Neuronal stem cell (in vitro differentiated cells): ENCODE measurements at regions not wholly inside any gene's neighbourhood (a gene's known extent, or its start where the extent isn't known, plus 50 kb on each side); places are given as distances from the start of the nearest gene placed in this dataset.
A peak's percentile ranks its signal among the peaks of the same experiment; 100 is the strongest.

Experiments used
- DNase-seq: peaks from one replicate; pipeline ENCODE4 v3.0.0-alpha.2; 2013; ENCODE audit warnings: low spot score
- H2AFZ ChIP-seq: one replicate; pipeline ENCODE4 v1.6.1; 2013; ENCODE audit warnings: mild to moderate bottlenecking, low read length, inconsistent platforms
- H2AK5ac ChIP-seq: 2 replicates; pipeline ENCODE4 v1.6.1; 2013; ENCODE audit warnings: low read depth, mild to moderate bottlenecking, inconsistent platforms, low read length, moderate library complexity, mixed read lengths
- H2BK120ac ChIP-seq: 2 replicates; pipeline ENCODE4 v1.6.1; 2013; ENCODE audit warnings: low read depth, mild to moderate bottlenecking, inconsistent platforms, low read length, moderate library complexity, mixed read lengths
- H2BK12ac ChIP-seq: one replicate; pipeline ENCODE4 v1.6.1; 2013; ENCODE audit warnings: low read length, inconsistent platforms
- H2BK15ac ChIP-seq: 2 replicates; pipeline ENCODE4 v1.6.1; 2013; ENCODE audit warnings: mild to moderate bottlenecking, low read length, inconsistent platforms, mixed read lengths
- H2BK5ac ChIP-seq: one replicate; pipeline ENCODE4 v1.6.1; 2013; ENCODE audit warnings: inconsistent platforms, mild to moderate bottlenecking, low read length, moderate library complexity
- H3K14ac ChIP-seq: one replicate; pipeline ENCODE4 v1.6.1; 2013; ENCODE audit warnings: low read length, inconsistent platforms
- H3K18ac ChIP-seq: 2 replicates; pipeline ENCODE4 v1.6.1; 2013; ENCODE audit warnings: low read length, inconsistent platforms
- H3K23ac ChIP-seq: 2 replicates; pipeline ENCODE4 v1.6.1; 2013; ENCODE audit warnings: low read depth, mild to moderate bottlenecking, mixed read lengths, low read length, inconsistent platforms; ENCODE audit not compliant: poor library complexity
- H3K27ac ChIP-seq: replicated peaks from 3 replicates; pipeline ENCODE4 v1.5.1; 2013; ENCODE audit warnings: low read length, inconsistent platforms
- H3K27me3 ChIP-seq, 3 experiments: 2 replicates each; pipeline ENCODE4 v1.6.1; 2013; ENCODE audit warnings: low read length in 3 of 3, mild to moderate bottlenecking in 2 of 3, inconsistent platforms in 1 of 3, low read depth in 1 of 3, mixed read lengths in 1 of 3, moderate library complexity in 1 of 3; ENCODE audit not compliant: control insufficient read depth in 3 of 3, insufficient read depth in 3 of 3
- H3K36me3 ChIP-seq, 2 donors: replicated peaks in 1 of 2; 2 replicates each; pipeline ENCODE4 v1.6.1; 2013; ENCODE audit warnings: low read length in 2 of 2; ENCODE audit not compliant: control insufficient read depth in 2 of 2, insufficient read depth in 2 of 2
- H3K4ac ChIP-seq: 2 replicates; pipeline ENCODE4 v1.6.1; 2013; ENCODE audit warnings: inconsistent platforms, mild to moderate bottlenecking, low read length, moderate library complexity
- H3K4me1 ChIP-seq, 2 donors: 1 replicate in 1 of 2; 2 replicates in 1 of 2; pipeline ENCODE4 v1.6.1; 2013; ENCODE audit warnings: low read length in 2 of 2, low read depth in 1 of 2; ENCODE audit not compliant: control insufficient read depth in 2 of 2, insufficient read depth in 1 of 2
- H3K4me2 ChIP-seq: one replicate; pipeline ENCODE4 v1.6.1; 2013; ENCODE audit warnings: mild to moderate bottlenecking, low read length, inconsistent platforms; ENCODE audit not compliant: insufficient read depth, poor library complexity, severe bottlenecking
- H3K4me3 ChIP-seq, 2 donors: 2 replicates each; pipeline ENCODE4 v1.5.1; 2013; ENCODE audit warnings: low read length in 2 of 2, mild to moderate bottlenecking in 2 of 2, inconsistent platforms in 1 of 2, moderate library complexity in 1 of 2
- H3K79me1 ChIP-seq: one replicate; pipeline ENCODE4 v1.6.1; 2013; ENCODE audit warnings: low read depth, mild to moderate bottlenecking, inconsistent platforms, low read length, moderate library complexity
- H3K9ac ChIP-seq: one replicate; pipeline ENCODE4 v1.6.1; 2013; ENCODE audit warnings: mild to moderate bottlenecking, low read depth, low read length, inconsistent platforms; ENCODE audit not compliant: poor library complexity
- H3K9me3 ChIP-seq, 2 donors: replicated peaks in 1 of 2; 2 replicates each; pipeline versions ENCODE3 to v1.6.1; 2013; ENCODE audit warnings: low read length in 2 of 2, mild to moderate bottlenecking in 2 of 2, inconsistent platforms in 1 of 2, low read depth in 1 of 2, mixed read lengths in 1 of 2, moderate library complexity in 1 of 2; ENCODE audit not compliant: control insufficient read depth in 2 of 2, insufficient read depth in 1 of 2
- H4K8ac ChIP-seq: one replicate; pipeline ENCODE4 v1.6.1; 2013; ENCODE audit warnings: low read depth, mild to moderate bottlenecking, inconsistent platforms, low read length, moderate library complexity
- H4K91ac ChIP-seq: one replicate; pipeline ENCODE4 v1.6.1; 2013; ENCODE audit warnings: low read length, low read depth, mild to moderate bottlenecking, inconsistent platforms; ENCODE audit not compliant: poor library complexity
- WGBS, 2 donors: extraction: QIAGEN DNeasy Blood & Tissue Kit; methylation state at CpG; one replicate each; pipeline ENCODE4 v1.1.7; 2013; ENCODE audit warnings: missing lambda C conversion rate in 2 of 2, mixed read lengths in 1 of 2; ENCODE audit not compliant: insufficient read length in 2 of 2, insufficient replicate concordance in 1 of 2; ENCODE audit errors: extremely low coverage in 2 of 2; 5-methylcytosine and 5-hydroxymethylcytosine counted together

GRCh38 chr15:98174286-98174685 is 213.8 kb downstream of the ARRDC4 start:
- Histone ChIP-seq H3K36me3 (no peaks in the 10 kb centered on the region), H2AFZ (no peak overlapping the region), H3K18ac (no peak overlapping the region), H4K91ac (no peak overlapping the region), H3K23ac (no peak overlapping the region), H3K27ac (no peak overlapping the region), H3K14ac (no peak overlapping the region), H3K79me1 (no peaks in the 10 kb centered on the region), H3K4ac (no peak overlapping the region), H3K4me1 (peaks cover 0 to 5% of the 10 kb centered on the region in 2 donors), H2BK5ac (no peak overlapping the region), H2BK12ac (no peak overlapping the region), H3K4me2 (no peak overlapping the region), H3K27me3 (no peaks in the 10 kb centered on the region), H3K4me3 (no peak overlapping the region), H2AK5ac (no peak overlapping the region), H2BK120ac (no peak overlapping the region), H3K9ac (no peak overlapping the region), H2BK15ac (no peak overlapping the region), H3K9me3 (no peaks in the 10 kb centered on the region), H4K8ac (no peak overlapping the region)
- no peak for DNase-seq
- WGBS, 2 donors = no CpG with 5 or more reads among the region's 3 CpGs

- Histone ChIP-seq H2BK12ac (no peak overlapping the region), H2AK5ac (no peak overlapping the region), H3K9me3 (no peaks in the 10 kb centered on the region), H3K27me3 (no peaks in the 10 kb centered on the region), H3K4ac (no peak overlapping the region), H3K23ac (no peak overlapping the region), H2BK120ac (no peak overlapping the region), H2BK5ac (no peak overlapping the region), H4K8ac (no peak overlapping the region), H3K79me1 (no peaks in the 10 kb centered on the region), H2BK15ac (no peak overlapping the region), H4K91ac (no peak overlapping the region), H2AFZ (no peak overlapping the region), H3K9ac (no peak overlapping the region), H3K18ac (no peak overlapping the region), H3K36me3 (no peaks in the 10 kb centered on the region), H3K14ac (no peak overlapping the region), H3K4me1 (peaks cover 0 to 5% of the 10 kb centered on the region in 2 donors), H3K4me3 (no peak overlapping the region), H3K4me2 (no peak overlapping the region), H3K27ac (no peak overlapping the region)
- DNase-seq = no peak
- no CpG with 5 or more reads among the region's 3 CpGs for WGBS, 2 donors
Measured at GRCh38 chr15:98174841-98175240, 214.3 kb downstream of the ARRDC4 start.

- Histone ChIP-seq H3K4me3 (no peak overlapping the region), H3K27me3 (no peaks in the 10 kb centered on the region), H2BK12ac (no peak overlapping the region), H3K9ac (no peak overlapping the region), H3K27ac (no peak overlapping the region), H3K14ac (no peak overlapping the region), H3K4me1 (peaks cover 0 to 5% of the 10 kb centered on the region in 2 donors), H2BK5ac (no peak overlapping the region), H2AFZ (no peak overlapping the region), H3K36me3 (no peaks in the 10 kb centered on the region), H4K91ac (no peak overlapping the region), H3K23ac (no peak overlapping the region), H4K8ac (no peak overlapping the region), H2AK5ac (no peak overlapping the region), H2BK120ac (no peak overlapping the region), H3K18ac (no peak overlapping the region), H3K4me2 (no peak overlapping the region), H3K9me3 (no peaks in the 10 kb centered on the region), H3K79me1 (no peaks in the 10 kb centered on the region), H2BK15ac (no peak overlapping the region), H3K4ac (no peak overlapping the region)
- no CpG with 5 or more reads among the region's 9 CpGs for WGBS, 2 donors
- peak; percentile 75 for DNase-seq
Measured at GRCh38 chr15:98177966-98178592, 217.6 kb downstream of the ARRDC4 start.

GRCh38 chr15:98178861-98179260 is 218.4 kb downstream of the ARRDC4 start:
- H3K14ac ChIP-seq = no peak overlapping the region
- H4K91ac ChIP-seq = no peak overlapping the region
- no peak overlapping the region for H3K23ac ChIP-seq
- H2BK120ac ChIP-seq = no peak overlapping the region
- peaks cover 0 to 5% of the 10 kb centered on the region in 2 donors for H3K4me1 ChIP-seq
- H3K27me3 ChIP-seq = no peaks in the 10 kb centered on the region
- H3K79me1 ChIP-seq = no peaks in the 10 kb centered on the region
- no CpG with 5 or more reads among the region's 7 CpGs for WGBS, 2 donors
- H2AFZ ChIP-seq = no peak overlapping the region
- no peak overlapping the region for H3K9ac ChIP-seq
- no peak overlapping the region for H2BK5ac ChIP-seq
- H3K36me3 ChIP-seq = no peaks in the 10 kb centered on the region
- no peak for DNase-seq
- no peaks in the 10 kb centered on the region for H3K9me3 ChIP-seq
- no peak overlapping the region for H2BK12ac ChIP-seq
- no peak overlapping the region for H3K4me2 ChIP-seq
- no peak overlapping the region for H3K27ac ChIP-seq
- no peak overlapping the region for H3K18ac ChIP-seq
- H2BK15ac ChIP-seq = no peak overlapping the region
- no peak overlapping the region for H4K8ac ChIP-seq
- no peak overlapping the region for H2AK5ac ChIP-seq
- H3K4me3 ChIP-seq = no peak overlapping the region
- no peak overlapping the region for H3K4ac ChIP-seq
